Keratinocyte (primary cell): ENCODE measurements at regions not wholly inside any gene's neighbourhood (a gene's known extent, or its start where the extent isn't known, plus 50 kb on each side); places are given as distances from the start of the nearest gene placed in this dataset.

ENCODE experiments used
- CTCF ChIP-seq, 3 experiments: IDR thresholded peaks in 1 of 3; conservative IDR thresholded peaks in 1 of 3; optimal IDR thresholded peaks in 1 of 3; 2 replicates in 2 of 3; 3 replicates in 1 of 3; pipeline versions ENCODE3 to v1.5.1; 2011; ENCODE audit warnings: low read length in 3 of 3, mild to moderate bottlenecking in 3 of 3, moderate library complexity in 2 of 3, control low read depth in 1 of 3, inconsistent platforms in 1 of 3; ENCODE audit not compliant: insufficient read depth in 2 of 3; ENCODE audit errors: extremely low read depth in 1 of 3
- EZH2 ChIP-seq: IDR thresholded peaks from one replicate; pipeline ENCODE4 v1.6.1; 2012; ENCODE audit warnings: inconsistent platforms, mild to moderate bottlenecking, low read length, moderate library complexity

- TF ChIP-seq CTCF (optimal IDR thresholded peaks at IDR 0.05 in 1 of 3, IDR thresholded peaks at IDR 0.05 in 1 of 3, conservative IDR thresholded peaks at IDR 0.05 in 1 of 3; ENCODE audit: extremely low read depth in 1 of 3, insufficient read depth in 2 of 3, low read length in 3 of 3) (no peak), EZH2 (no peak)
Observed at GRCh38 chr4:189385579-189385978, 555.1 kb upstream of the FRG1 start.
